HepG2 (cell line): ENCODE measurements at regions not wholly inside any gene's neighbourhood (a gene's known extent, or its start where the extent isn't known, plus 50 kb on each side); places are given as distances from the start of the nearest gene placed in this dataset.
"Not testable (repeated sequence)": the region's sequence is repeated elsewhere in the genome, so short reads cannot be mapped to it uniquely, and the experiment has no call there.

ENCODE experiments used
- ATAC-seq: fragments of 200-7000 bp; cut with Tn5 transposase; 3 replicates; pipeline ENCODE4 v1.9.1; 2020; ENCODE audit warnings: mild to moderate bottlenecking, moderate library complexity
- BruUV-seq: library from RNA; stranded (reverse); fragments of 400-500 nt; replicated peaks from 2 replicates; lab custom pipeline; 2021; lab: Mats Ljungman, UMichigan
- CTCF ChIA-PET: fragments of 300-600 bp; formaldehyde crosslinking; extraction: SDS; loops from one replicate; lab custom pipeline; 2021; ENCODE audit warnings: low total read pairs, inconsistent platforms, low intra/inter-chr PET ratio; lab: Yijun Ruan, JAX
- POLR2A ChIA-PET: fragments of 350-600 bp; sonication (Branson Sonifier 250); formaldehyde crosslinking; loops from one replicate; lab custom pipeline; 2020; ENCODE audit warnings: antibody characterized with exemption, inconsistent platforms; lab: Yijun Ruan, JAX
- DNase-seq: peaks from one replicate; pipeline ENCODE4 v3.0.0-alpha.2; 2015; ENCODE audit warnings: low spot score
- FAIRE-seq: peaks from 3 replicates; lab custom pipeline; 2011; peaks lifted over from hg19 to GRCh38; lab: Jason Lieb, UNC
- H2AFZ ChIP-seq: one replicate; pipeline ENCODE4 v1.6.1; 2011; ENCODE audit warnings: low read length, inconsistent platforms
- H3K27ac ChIP-seq: fragments of 300-600 bp; 3 replicates; pipeline ENCODE4 v1.8.0; 2011; ENCODE audit warnings: mixed run types, mild to moderate bottlenecking, mixed read lengths, low read length, inconsistent platforms; ENCODE audit not compliant: insufficient read depth; ENCODE audit errors: extremely low read length
- H3K27me3 ChIP-seq, 2 experiments: fragments of 200-600 bp in 1 of 2; 2 replicates in 1 of 2; 3 replicates in 1 of 2; pipeline versions ENCODE4 v1.6.0 to v1.8.0; 2011; ENCODE audit warnings: low read length in 2 of 2, mild to moderate bottlenecking in 2 of 2, moderate library complexity in 2 of 2, inconsistent platforms in 1 of 2; ENCODE audit not compliant: insufficient read depth in 2 of 2, control insufficient read depth in 1 of 2
- H3K36me3 ChIP-seq, 2 experiments: fragments of 200-600 bp in 1 of 2; replicated peaks in 1 of 2; 2 replicates in 1 of 2; 3 replicates in 1 of 2; pipeline versions ENCODE4 v1.5.1 to v1.8.0; 2011; ENCODE audit warnings: low read length in 2 of 2, inconsistent platforms in 1 of 2; ENCODE audit not compliant: insufficient read depth in 2 of 2, control insufficient read depth in 1 of 2
- H3K4me1 ChIP-seq: 2 replicates; pipeline ENCODE4 v1.5.1; 2012; ENCODE audit warnings: low read length, inconsistent platforms; ENCODE audit not compliant: insufficient read depth
- H3K4me2 ChIP-seq: 2 replicates; pipeline ENCODE4 v1.6.0; 2011; ENCODE audit warnings: low read depth, low read length, inconsistent platforms
- H3K4me3 ChIP-seq, 3 experiments: fragments of 200-600 bp in 1 of 3; sonication (generic), shearing (Covaris generic) in 1 of 3; replicated peaks in 1 of 3; 2 replicates each; pipeline ENCODE4 v1.5.1; 2011 to 2016; ENCODE audit warnings: low read length in 3 of 3, inconsistent platforms in 2 of 3, low read depth in 2 of 3, mild to moderate bottlenecking in 2 of 3, control low read depth in 1 of 3, mixed read lengths in 1 of 3; ENCODE audit not compliant: insufficient read depth in 1 of 3
- H3K79me2 ChIP-seq: one replicate; pipeline ENCODE4 v1.6.1; 2011; ENCODE audit warnings: low read length, inconsistent platforms; ENCODE audit not compliant: insufficient read depth
- H3K9ac ChIP-seq: 2 replicates; pipeline ENCODE4 v1.6.0; 2011; ENCODE audit warnings: mild to moderate bottlenecking, low read depth, low read length, inconsistent platforms; ENCODE audit not compliant: insufficient read depth
- H3K9me3 ChIP-seq: 2 replicates; pipeline ENCODE4 v1.5.1; 2012; ENCODE audit warnings: mild to moderate bottlenecking, low read length
- H4K20me1 ChIP-seq: 2 replicates; pipeline ENCODE4 v1.6.0; 2011; ENCODE audit warnings: inconsistent platforms, mild to moderate bottlenecking, low read length, moderate library complexity; ENCODE audit not compliant: insufficient read depth
- AGO1 ChIP-seq: fragments of 200-400 bp; formaldehyde crosslinking; IDR thresholded peaks from 2 replicates; pipeline ENCODE4 v1.6.1; 2017; ENCODE audit warnings: mild to moderate bottlenecking, low read depth, low read length, moderate library complexity; ENCODE audit not compliant: poor library complexity, severe bottlenecking
- CCDC6 ChIP-seq: sonication (generic); formaldehyde crosslinking; IDR thresholded peaks from 2 replicates; pipeline ENCODE4 v1.8.1; 2022; ENCODE audit warnings: mild to moderate bottlenecking, missing genetic modification reagents, moderate library complexity
- HOXA7 ChIP-seq: sonication (generic); formaldehyde crosslinking; IDR thresholded peaks from 2 replicates; pipeline ENCODE4 v1.8.1; 2022; ENCODE audit warnings: mild to moderate bottlenecking, missing genetic modification reagents, moderate library complexity
- SNAPC2 ChIP-seq: sonication (generic); formaldehyde crosslinking; IDR thresholded peaks from 2 replicates; pipeline ENCODE4 v1.8.1; 2022; ENCODE audit warnings: mild to moderate bottlenecking, missing genetic modification reagents
- SRSF4 ChIP-seq: fragments of 200-400 bp; formaldehyde crosslinking; IDR thresholded peaks from one replicate; pipeline ENCODE4 v1.6.1; 2018; ENCODE audit warnings: mild to moderate bottlenecking, low read depth, low read length, moderate library complexity; ENCODE audit not compliant: poor library complexity, severe bottlenecking
- ZBTB21 ChIP-seq: sonication (generic); formaldehyde crosslinking; IDR thresholded peaks from 2 replicates; pipeline ENCODE4 v1.4.0; 2020; ENCODE audit warnings: missing genetic modification reagents
- ZC3H13 ChIP-seq: sonication (generic); formaldehyde crosslinking; IDR thresholded peaks from 2 replicates; pipeline ENCODE4 v1.8.1; 2023; ENCODE audit warnings: mild to moderate bottlenecking, missing genetic modification reagents, moderate library complexity
- ZNF572 ChIP-seq: sonication (generic); formaldehyde crosslinking; IDR thresholded peaks from 2 replicates; pipeline ENCODE4 v1.5.1; 2020; ENCODE audit warnings: mild to moderate bottlenecking, missing genetic modification reagents
- WGBS: methylation state at CpG from one replicate; pipeline ENCODE4 v1.1.6; 2017; ENCODE audit warnings: low lambda C conversion rate; 5-methylcytosine and 5-hydroxymethylcytosine counted together
- in situ Hi-C: cut with HindIII; loops from 2 replicates; pipeline ENCODE4 v1.10.0; 2017; ENCODE audit warnings: low pct_unique_long_range_greater_than_20kb; ENCODE audit not compliant: extremely low pct_ligation_motif_present
- intact Hi-C: fragments of 100-400 bp; cut with micrococcal nuclease; formaldehyde crosslinking; loops from one replicate; pipeline ENCODE4 v1.10.0; 2022; ENCODE audit not compliant: unreplicated experiment
- TF ChIP-seq, protein P1 (sequence below): sonication (generic); formaldehyde crosslinking; IDR thresholded peaks from 2 replicates; pipeline ENCODE4 v1.4.0; 2020; ENCODE audit warnings: mild to moderate bottlenecking, missing genetic modification reagents

- intact Hi-C loops (no loop called here), in situ Hi-C loops (no loop called here)
- no peaks in the 10 kb centered on the region for H3K4me1 ChIP-seq
- H3K4me3 ChIP-seq = no peak overlapping the region
- no peaks in the 10 kb centered on the region for H3K79me2 ChIP-seq
- FAIRE-seq (no peak), ATAC-seq (no peak), DNase-seq (no peak)
- H3K9ac ChIP-seq = no peak overlapping the region
- H3K9me3 ChIP-seq = no peaks in the 10 kb centered on the region
- no peak overlapping the region for H2AFZ ChIP-seq
- H3K27ac ChIP-seq = no peak overlapping the region
- TF ChIP-seq, protein P1, sequence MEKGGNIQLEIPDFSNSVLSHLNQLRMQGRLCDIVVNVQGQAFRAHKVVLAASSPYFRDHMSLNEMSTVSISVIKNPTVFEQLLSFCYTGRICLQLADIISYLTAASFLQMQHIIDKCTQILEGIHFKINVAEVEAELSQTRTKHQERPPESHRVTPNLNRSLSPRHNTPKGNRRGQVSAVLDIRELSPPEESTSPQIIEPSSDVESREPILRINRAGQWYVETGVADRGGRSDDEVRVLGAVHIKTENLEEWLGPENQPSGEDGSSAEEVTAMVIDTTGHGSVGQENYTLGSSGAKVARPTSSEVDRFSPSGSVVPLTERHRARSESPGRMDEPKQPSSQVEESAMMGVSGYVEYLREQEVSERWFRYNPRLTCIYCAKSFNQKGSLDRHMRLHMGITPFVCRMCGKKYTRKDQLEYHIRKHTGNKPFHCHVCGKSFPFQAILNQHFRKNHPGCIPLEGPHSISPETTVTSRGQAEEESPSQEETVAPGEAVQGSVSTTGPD (CRISPR knock-in tag) = no peak
- TF ChIP-seq HOXA7 (CRISPR knock-in tag) (no peak), SRSF4 (no peak), ZNF572 (CRISPR knock-in tag) (no peak), ZC3H13 (CRISPR knock-in tag) (no peak), SNAPC2 (CRISPR knock-in tag) (no peak), AGO1 (no peak), ZBTB21 (CRISPR knock-in tag) (no peak), CCDC6 (no peak)
- H3K36me3 ChIP-seq = no peaks in the 10 kb centered on the region
- peaks cover 3 to 18% of the 10 kb centered on the region in 2 experiments; a peak in 3 of 5 replicates for H3K27me3 ChIP-seq
- BruUV-seq = no TSS peak
- POLR2A ChIA-PET = no interaction called here
- H3K4me2 ChIP-seq = no peak overlapping the region
- no peaks in the 10 kb centered on the region for H4K20me1 ChIP-seq
- CTCF ChIA-PET = no interaction called here
Measured at GRCh38 chr2:16182841-16183240, 242.5 kb downstream of the MYCN start.

DNA sequence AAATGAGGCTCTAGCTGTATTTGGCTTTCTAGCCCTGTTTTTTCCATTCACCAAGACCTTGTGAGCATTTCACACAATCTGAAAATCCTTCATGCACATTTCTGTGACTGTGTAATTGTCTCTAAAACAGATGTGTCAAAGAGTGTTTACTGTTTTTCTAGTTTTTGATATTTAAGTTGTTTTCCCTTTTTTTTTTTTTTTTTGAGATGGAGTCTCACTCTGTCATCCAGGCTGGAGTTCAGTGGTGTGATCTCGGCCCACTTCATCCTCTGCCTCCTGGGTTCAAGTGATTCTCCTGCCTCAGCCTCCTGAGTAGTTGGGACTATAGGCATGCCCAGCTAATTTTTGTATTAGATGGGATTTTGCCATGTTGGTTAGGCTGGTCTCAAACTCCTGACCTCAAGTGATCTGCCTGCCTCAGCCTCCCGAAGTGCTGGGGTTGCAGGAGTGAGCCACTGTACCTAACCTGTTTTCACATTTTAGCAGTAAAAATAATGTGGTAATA is 242.0 kb downstream of the MYCN start:
- not testable (repeated sequence) for H3K27ac ChIP-seq

More for the DNA sequence above, 242.0 kb downstream of the MYCN start:
- FAIRE-seq, H4K20me1 ChIP-seq, H3K79me2 ChIP-seq, H3K4me2 ChIP-seq, H3K36me3 ChIP-seq, BruUV-seq, CTCF ChIA-PET, H3K4me3 ChIP-seq, H3K4me1 ChIP-seq, intact Hi-C loops, H3K9ac ChIP-seq, ATAC-seq, DNase-seq, in situ Hi-C loops, POLR2A ChIA-PET, H3K9me3 ChIP-seq, H2AFZ ChIP-seq: not testable (repeated sequence)
- H3K27me3 ChIP-seq = peaks cover 3 to 23% of the 10 kb centered on the region in 2 experiments; a peak in 3 of 5 replicates
- 12% methylated on average over 2 of the region's 2 CpGs for WGBS
